ENCODE measurements at regions not wholly inside any gene's neighbourhood (a gene's known extent, or its start where the extent isn't known, plus 50 kb on each side); places are given as distances from the start of the nearest gene placed in this dataset.

DNA sequence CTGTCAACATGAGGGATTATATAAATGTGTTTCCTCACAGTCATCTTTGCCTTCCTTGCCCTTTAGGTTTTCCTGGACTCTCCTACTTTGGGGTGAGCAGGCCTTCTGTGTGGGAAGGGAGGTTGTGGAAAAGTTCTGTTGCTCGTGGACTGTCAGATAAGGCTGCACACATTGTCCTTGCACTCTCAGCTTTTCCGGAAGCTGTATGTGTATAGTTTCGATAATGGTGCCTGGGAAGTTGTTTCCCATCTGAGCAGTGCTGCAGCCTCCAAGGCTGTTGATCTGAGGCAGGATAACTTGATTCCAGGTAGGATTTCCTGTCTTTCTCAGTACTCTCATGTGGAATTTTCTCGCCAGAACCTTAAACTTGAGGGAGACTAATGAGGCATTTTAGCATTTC, 297.8 kb upstream of the AZI2 start:
- DNase-seq (ENCODE audit: low read depth in 2 of 2): no peak

- no peak for DNase-seq (ENCODE audit: low read depth in 2 of 2)
Measured at GRCh38 chr3:28649266-28649665, 300.6 kb upstream of the AZI2 start.

DNA sequence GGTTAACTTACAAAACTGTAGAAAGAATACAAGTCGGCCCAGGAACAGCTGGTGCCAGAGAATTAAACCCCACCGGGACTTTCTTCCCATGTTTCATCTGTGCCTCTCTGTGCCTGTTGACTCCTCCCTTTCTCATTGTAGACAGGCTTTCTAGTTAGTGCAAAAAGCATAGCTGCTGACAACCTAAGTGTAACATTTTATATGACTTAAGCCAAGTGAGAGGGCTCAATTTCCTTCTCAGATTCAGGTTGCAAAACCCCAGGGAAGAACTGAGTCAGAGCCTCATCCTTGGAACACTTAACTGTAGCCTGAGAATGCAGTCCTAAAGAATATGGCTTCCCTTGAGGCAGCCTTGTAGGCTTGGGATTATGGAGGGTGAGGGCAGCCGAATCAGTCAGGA, 302.5 kb upstream of the AZI2 start:
- DNase-seq (ENCODE audit: low read depth in 2 of 2): no peak

- DNase-seq (ENCODE audit: low read depth in 2 of 2): no peak
Measured at GRCh38 chr3:28664123-28664522, 315.5 kb upstream of the AZI2 start.

DNA sequence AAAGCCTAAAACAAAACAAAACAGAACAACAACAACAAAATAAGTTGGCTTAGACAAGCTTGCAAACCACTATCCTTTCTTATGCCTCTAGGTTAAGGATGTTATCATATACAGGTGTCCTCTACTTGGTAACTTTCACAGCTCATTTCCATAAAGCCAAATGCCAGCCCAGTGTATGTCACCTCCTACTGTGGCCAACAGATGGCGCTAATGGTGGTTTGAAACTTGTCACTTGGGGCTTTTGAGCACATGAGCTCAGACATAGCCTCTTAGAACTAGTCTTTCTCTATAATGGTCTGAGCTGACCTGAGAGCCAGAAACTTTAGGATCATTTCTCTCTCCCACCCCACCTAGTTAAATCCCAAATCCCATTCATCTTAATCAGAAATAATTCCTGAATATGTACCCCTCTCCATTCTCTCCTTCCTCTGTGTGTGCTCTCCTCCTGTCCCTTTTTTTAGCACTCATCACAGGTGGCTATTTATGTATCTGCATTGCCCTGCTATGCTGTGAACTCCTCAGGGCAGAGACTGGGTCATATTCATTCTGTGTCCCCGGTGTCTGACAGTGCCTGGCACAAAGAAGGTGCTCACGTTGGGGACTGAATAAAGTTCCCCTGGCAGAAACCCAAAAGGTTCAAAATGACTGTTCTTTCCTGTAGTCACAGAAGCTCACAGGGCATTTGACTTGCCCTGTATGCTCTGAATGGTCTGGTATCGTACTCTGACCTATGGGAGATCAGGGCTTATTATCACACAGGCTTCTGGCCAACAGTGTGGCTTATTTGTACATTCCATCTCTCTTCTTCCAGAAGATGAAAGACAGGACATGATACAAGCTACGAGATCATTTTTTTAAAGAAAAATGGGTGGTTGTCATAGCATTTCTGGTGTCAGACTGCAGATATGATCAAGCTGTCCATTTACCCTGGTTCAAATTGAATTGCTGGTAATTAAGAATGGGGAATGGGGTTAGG, 319.3 kb upstream of the AZI2 start:
- peak; percentile 5 to 6 for DNase-seq (ENCODE audit: low read depth in 2 of 2)

GRCh38 chr3:28669870-28670269, 321.2 kb upstream of the AZI2 start:
- DNase-seq (ENCODE audit: low read depth in 2 of 2): no peak

DNA sequence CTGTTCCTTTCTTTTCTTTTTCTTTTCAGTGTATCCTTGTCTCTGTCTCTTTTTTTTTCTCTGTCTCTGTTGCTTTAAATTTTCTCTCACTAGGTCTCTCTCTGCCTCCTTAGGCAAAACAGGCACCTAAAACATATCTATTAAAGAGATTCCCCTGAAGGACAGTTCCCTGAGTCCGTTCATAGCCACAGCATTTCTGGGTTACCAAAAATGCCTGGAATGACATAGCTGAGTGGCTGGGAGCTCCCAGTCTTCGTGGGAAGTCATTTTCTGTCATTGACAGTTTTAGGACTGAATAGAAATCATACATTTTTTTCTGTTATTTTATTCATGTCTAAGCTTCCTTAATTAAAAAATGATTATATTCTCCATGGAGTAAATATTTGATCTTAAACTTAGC, 323.8 kb upstream of the AZI2 start:
- DNase-seq (ENCODE audit: low read depth in 2 of 2): no peak

DNA sequence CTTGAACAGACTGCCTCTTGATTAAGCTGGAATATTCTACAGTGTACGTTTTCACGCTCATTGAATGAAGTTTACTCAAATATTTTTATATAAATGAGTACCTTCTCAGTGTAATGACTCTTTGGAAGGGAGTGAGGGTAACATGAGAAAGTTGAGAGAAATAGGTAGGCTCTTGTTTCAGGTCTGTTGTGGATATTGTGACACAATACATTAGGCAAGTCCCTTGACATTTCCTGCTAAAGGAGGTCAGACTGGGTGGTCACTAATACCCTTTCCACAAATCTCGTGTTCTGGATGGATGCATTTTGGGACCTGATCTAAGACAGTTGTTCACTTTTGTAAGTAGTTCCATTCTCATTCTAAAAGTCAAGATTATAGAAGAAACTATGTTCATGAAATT, 324.8 kb upstream of the AZI2 start:
- DNase-seq (ENCODE audit: low read depth in 2 of 2): no peak

DNA sequence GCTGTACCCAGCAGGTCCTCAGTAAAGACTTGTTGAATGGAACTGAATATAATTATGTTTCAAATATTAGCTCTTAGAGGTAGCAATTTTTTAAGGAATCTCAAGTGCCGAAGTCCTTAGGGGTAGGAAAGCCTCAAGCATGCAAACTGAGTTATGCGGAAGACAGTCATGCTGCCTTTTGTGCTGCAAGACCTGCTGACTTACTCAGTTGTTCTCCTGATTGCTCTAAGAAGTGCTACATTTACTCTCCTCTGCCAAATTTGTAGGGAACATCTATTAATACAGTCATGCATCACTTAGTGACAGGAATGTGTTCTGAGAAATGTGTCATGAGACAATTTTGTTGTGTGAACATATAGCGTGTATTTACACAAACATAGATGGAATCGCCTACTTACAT, 325.6 kb upstream of the AZI2 start:
- no peak for DNase-seq (ENCODE audit: low read depth in 2 of 2)

- no peak for DNase-seq (ENCODE audit: low read depth in 2 of 2)
Measured at GRCh38 chr3:28677581-28677980, 329.0 kb upstream of the AZI2 start.

- no peak for DNase-seq (ENCODE audit: low read depth in 2 of 2)
Measured at GRCh38 chr3:28678086-28678485, 329.5 kb upstream of the AZI2 start.

DNA sequence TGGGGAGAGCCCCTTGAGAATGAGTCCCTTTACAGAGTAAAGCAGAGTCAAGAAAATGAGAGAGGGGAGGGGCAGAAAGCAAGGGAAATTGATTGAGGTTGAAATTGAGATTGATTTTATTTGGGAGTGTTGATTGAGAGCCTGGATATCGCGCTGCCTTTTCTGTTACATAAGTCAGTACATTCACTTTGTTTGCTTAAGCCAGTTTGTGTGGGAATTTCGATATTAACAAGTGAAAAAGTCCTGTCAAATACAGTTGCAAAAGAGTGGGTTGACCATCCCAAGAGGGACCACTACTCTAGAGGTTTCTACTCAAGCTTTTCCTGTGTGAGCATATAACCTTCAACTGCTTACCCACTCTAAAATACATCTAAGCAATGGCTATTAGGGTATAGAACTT, 331.4 kb upstream of the AZI2 start:
- no peak for DNase-seq (ENCODE audit: low read depth in 2 of 2)

- no peak for DNase-seq (ENCODE audit: low read depth in 2 of 2)
Measured at GRCh38 chr3:28682121-28682520, 333.5 kb upstream of the AZI2 start.

- DNase-seq (ENCODE audit: low read depth in 2 of 2): no peak
Measured at GRCh38 chr3:28690176-28690575, 341.6 kb upstream of the AZI2 start.

- no peak for DNase-seq (ENCODE audit: low read depth in 2 of 2)
Measured at GRCh38 chr3:28698706-28699105, 350.1 kb upstream of the AZI2 start.

GRCh38 chr3:28699283-28699682, 350.7 kb upstream of the AZI2 start:
- no peak for DNase-seq (ENCODE audit: low read depth in 2 of 2)

GRCh38 chr3:28700728-28701127, 352.1 kb upstream of the AZI2 start:
- no peak for DNase-seq (ENCODE audit: low read depth in 2 of 2)

DNA sequence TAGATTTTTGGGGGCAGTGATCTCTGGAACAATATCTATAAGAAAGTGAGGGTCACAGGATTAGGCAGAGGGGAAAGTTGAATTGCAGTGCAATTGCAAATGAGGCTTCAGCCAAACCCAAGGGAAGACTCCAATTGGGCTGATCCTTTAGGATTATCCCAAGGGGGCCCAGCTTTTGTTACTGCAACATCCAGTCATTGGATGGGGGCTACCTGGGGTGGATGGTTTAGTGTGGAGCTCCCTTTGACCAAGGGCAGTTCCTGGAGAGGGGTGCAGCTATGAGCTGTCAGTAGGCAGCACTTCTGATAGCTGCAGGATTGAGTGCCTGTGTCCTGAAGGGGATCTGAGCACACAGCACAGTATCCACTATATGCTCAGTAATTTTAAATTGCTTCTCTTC, 355.2 kb upstream of the AZI2 start:
- DNase-seq (ENCODE audit: low read depth in 2 of 2): no peak

DNA sequence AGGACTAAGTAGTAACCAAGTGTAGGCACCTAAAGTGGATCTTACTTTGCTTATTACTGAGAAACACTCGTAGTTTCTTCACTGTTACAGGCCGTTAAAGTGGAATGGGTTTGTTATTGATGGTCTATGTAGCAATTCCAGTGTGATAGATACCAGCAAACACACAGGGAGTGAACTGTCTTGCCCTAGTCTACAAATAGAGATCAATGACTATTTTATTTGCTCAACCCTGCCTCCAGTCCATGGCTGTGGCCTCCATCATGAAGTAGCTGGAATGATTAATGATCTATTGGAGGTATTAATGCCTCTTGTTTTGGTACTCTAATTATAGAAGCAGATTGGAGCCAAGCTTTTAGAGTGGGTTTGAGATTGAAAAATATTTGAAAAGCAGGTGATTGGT, 362.7 kb upstream of the AZI2 start:
- DNase-seq (ENCODE audit: low read depth in 2 of 2): no peak

GRCh38 chr3:28716939-28717338, 368.3 kb upstream of the AZI2 start:
- no peak for DNase-seq (ENCODE audit: low read depth in 2 of 2)

DNA sequence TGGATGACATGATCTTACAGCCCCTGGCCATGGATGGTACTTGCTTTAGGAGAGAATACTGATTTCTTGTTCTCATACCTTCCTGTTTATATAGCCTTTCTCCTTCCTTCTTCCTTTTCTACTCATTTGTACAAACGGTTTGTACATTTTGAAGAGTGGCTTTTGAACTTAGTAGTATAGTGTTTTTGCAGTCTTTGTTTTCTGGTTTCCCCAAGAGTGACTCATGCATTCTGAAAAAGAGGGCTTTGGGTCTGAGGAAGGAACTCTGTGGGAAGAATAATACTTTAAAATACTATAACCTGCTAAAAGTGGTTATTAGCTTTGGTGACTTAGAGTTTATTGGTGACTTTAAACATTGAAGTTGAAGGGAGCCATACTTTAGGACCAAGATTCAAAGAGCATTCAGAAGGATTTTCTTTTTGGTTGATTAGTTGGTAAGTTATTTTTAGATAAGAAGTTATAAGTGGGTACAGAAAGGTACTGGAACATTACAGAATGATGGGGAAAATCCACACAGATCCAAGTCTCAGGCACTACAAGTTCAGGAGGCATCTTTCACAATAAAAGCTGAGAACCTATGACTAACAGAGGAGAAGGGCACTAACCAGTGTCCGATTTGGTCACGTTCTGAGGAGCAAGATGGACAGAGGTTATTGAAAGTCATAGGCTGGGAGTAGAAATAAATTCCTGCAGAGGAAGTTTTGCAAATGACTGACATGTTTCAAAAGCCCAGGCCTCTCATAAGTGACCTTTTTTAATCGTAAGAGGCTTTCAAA, 369.6 kb upstream of the AZI2 start:
- DNase-seq (ENCODE audit: low read depth in 2 of 2): no peak

GRCh38 chr3:28726840-28727239, 378.2 kb upstream of the AZI2 start:
- no peak for DNase-seq (ENCODE audit: low read depth in 2 of 2)

DNA sequence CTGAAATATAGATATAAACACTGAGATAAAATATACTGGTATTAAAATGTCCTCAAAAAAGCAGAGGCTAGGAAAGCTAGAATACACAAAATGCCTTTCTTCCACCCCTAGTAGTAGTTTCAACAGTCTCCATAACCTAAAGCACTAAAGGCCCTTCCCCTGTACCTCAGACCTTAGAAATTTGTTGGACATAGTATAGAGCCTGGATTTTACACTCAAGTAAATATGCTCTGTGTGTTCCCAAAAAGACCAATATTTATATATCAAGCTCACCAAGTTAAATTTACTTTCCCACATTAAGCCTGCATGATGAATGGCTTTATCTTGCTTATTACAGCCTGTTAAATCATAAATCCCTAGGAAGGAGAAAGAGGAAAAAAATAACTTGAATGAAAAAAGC, 378.7 kb upstream of the AZI2 start:
- no peak for DNase-seq (ENCODE audit: low read depth in 2 of 2)

All from stimulated activated CD4-positive, alpha-beta T cell treated with anti-CD3 and anti-CD28 coated beads, Interleukin-1b, Interleukin-23, amount 100 ng/mL, for 4 hours (primary cell).